ENCODE measurements at regions not wholly inside any gene's neighbourhood (a gene's known extent, or its start where the extent isn't known, plus 50 kb on each side); places are given as distances from the start of the nearest gene placed in this dataset.

- no peak for TF ChIP-seq TAF1 (IDR thresholded peaks at IDR 0.05; ENCODE audit: borderline replicate concordance, insufficient read depth, low read length)
- no peak for TF ChIP-seq POLR2AphosphoS5 (IDR thresholded peaks at IDR 0.05; ENCODE audit: low read depth, low read length)
- no peak for TF ChIP-seq SIN3A (IDR thresholded peaks at IDR 0.05; ENCODE audit: borderline replicate concordance, insufficient read depth, low read length)
- TF ChIP-seq FOXP2 (optimal IDR thresholded peaks at IDR 0.05; ENCODE audit: borderline replicate concordance, extremely low read depth, extremely low read length, insufficient read depth), result no peak
- TF ChIP-seq, protein P1, sequence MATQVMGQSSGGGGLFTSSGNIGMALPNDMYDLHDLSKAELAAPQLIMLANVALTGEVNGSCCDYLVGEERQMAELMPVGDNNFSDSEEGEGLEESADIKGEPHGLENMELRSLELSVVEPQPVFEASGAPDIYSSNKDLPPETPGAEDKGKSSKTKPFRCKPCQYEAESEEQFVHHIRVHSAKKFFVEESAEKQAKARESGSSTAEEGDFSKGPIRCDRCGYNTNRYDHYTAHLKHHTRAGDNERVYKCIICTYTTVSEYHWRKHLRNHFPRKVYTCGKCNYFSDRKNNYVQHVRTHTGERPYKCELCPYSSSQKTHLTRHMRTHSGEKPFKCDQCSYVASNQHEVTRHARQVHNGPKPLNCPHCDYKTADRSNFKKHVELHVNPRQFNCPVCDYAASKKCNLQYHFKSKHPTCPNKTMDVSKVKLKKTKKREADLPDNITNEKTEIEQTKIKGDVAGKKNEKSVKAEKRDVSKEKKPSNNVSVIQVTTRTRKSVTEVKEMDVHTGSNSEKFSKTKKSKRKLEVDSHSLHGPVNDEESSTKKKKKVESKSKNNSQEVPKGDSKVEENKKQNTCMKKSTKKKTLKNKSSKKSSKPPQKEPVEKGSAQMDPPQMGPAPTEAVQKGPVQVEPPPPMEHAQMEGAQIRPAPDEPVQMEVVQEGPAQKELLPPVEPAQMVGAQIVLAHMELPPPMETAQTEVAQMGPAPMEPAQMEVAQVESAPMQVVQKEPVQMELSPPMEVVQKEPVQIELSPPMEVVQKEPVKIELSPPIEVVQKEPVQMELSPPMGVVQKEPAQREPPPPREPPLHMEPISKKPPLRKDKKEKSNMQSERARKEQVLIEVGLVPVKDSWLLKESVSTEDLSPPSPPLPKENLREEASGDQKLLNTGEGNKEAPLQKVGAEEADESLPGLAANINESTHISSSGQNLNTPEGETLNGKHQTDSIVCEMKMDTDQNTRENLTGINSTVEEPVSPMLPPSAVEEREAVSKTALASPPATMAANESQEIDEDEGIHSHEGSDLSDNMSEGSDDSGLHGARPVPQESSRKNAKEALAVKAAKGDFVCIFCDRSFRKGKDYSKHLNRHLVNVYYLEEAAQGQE (IDR thresholded peaks at IDR 0.05; ENCODE audit: insufficient read depth in 1 of 2, low read depth in 2 of 2, low read length in 2 of 2), result no peak
These were observed 77.8 kb upstream of the PRMT6 start for GRCh38 chr1:106978477-106979322.

DNA sequence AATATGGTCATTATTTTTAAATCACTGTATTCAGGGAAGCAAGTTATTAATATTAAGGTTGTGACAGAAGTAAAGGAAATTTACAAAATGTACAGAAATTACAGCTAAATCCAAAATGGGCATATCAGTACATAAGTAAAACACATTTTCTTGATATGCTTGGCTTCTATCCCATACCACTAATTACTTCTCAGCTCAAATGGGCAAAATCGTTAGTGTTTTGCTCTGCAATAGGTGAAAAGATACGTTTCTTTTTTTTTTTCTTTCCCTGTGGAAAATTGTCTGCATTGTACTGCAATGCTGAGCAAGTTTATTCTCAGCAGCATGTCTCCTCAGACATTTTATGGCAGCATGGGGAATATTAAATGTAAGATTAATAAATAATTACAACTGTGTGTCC lies 77.1 kb upstream of the PRMT6 start:
- TF ChIP-seq FOXP2 (optimal IDR thresholded peaks at IDR 0.05; ENCODE audit: borderline replicate concordance, extremely low read depth, extremely low read length, insufficient read depth) (no peak), SIN3A (IDR thresholded peaks at IDR 0.05; ENCODE audit: borderline replicate concordance, insufficient read depth, low read length) (no peak), POLR2AphosphoS5 (IDR thresholded peaks at IDR 0.05; ENCODE audit: low read depth, low read length) (no peak), TAF1 (IDR thresholded peaks at IDR 0.05; ENCODE audit: borderline replicate concordance, insufficient read depth, low read length) (no peak)
- TF ChIP-seq, protein P1 (IDR thresholded peaks at IDR 0.05; ENCODE audit: insufficient read depth in 1 of 2, low read depth in 2 of 2, low read length in 2 of 2), result no peak

DNA sequence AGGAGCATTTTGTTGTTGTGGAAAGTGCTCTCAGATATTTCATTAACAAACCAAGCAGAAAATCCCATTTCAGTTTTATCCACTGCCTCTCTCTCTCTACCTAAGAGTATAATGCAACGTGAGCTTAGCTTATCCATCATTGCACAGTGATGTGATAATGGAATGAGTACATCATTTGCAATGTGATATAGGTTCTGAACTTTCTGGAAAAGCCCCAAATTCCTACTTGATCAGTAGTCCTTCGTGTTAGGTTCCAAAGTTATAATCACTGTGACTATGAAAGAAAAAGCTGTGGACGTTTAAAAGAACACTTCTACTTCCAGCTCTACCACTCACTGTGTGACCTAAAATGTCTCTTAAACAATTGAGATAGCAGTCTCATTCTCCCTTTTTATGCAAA lies 76.4 kb upstream of the PRMT6 start:
- no peak for TF ChIP-seq FOXP2 (optimal IDR thresholded peaks at IDR 0.05; ENCODE audit: borderline replicate concordance, extremely low read depth, extremely low read length, insufficient read depth)
- no peak for TF ChIP-seq POLR2AphosphoS5 (IDR thresholded peaks at IDR 0.05; ENCODE audit: low read depth, low read length)
- TF ChIP-seq TAF1 (IDR thresholded peaks at IDR 0.05; ENCODE audit: borderline replicate concordance, insufficient read depth, low read length), result no peak
- no peak for TF ChIP-seq SIN3A (IDR thresholded peaks at IDR 0.05; ENCODE audit: borderline replicate concordance, insufficient read depth, low read length)
- TF ChIP-seq, protein P1 (IDR thresholded peaks at IDR 0.05; ENCODE audit: insufficient read depth in 1 of 2, low read depth in 2 of 2, low read length in 2 of 2), result no peak

DNA sequence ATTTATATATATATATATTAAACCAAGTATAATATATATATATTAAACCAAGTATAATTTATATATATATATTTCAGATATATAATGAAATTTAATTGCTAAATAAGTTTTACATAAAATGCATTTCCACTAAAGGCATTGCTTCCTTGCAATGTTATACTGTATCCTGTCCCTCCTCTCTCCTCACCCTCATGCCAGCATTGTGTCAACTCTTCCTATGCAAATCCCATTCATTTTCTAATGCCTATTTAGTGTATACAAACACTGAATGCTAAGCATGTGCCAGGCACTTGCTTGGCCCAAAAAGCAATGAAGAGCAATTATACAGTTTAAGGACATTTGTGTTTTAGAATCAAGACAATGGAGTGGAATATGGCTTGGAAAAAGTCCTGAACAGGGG lies 71.7 kb upstream of the PRMT6 start:
- TF ChIP-seq POLR2AphosphoS5 (IDR thresholded peaks at IDR 0.05; ENCODE audit: low read depth, low read length) (no peak), TAF1 (IDR thresholded peaks at IDR 0.05; ENCODE audit: borderline replicate concordance, insufficient read depth, low read length) (no peak), SIN3A (IDR thresholded peaks at IDR 0.05; ENCODE audit: borderline replicate concordance, insufficient read depth, low read length) (no peak), FOXP2 (optimal IDR thresholded peaks at IDR 0.05; ENCODE audit: borderline replicate concordance, extremely low read depth, extremely low read length, insufficient read depth) (no peak)
- TF ChIP-seq, protein P1 (IDR thresholded peaks at IDR 0.05; ENCODE audit: insufficient read depth in 1 of 2, low read depth in 2 of 2, low read length in 2 of 2), result no peak
